HL-60 (cell line): ENCODE measurements at regions not wholly inside any gene's neighbourhood (a gene's known extent, or its start where the extent isn't known, plus 50 kb on each side); places are given as distances from the start of the nearest gene placed in this dataset.

Experiments
- GABPA ChIP-seq: IDR thresholded peaks from 2 replicates; pipeline ENCODE4 v1.6.1; 2012; ENCODE audit warnings: low read depth
- POLR2AphosphoS5 ChIP-seq: IDR thresholded peaks from 2 replicates; pipeline ENCODE4 v1.6.1; 2012; ENCODE audit warnings: low read depth

DNA sequence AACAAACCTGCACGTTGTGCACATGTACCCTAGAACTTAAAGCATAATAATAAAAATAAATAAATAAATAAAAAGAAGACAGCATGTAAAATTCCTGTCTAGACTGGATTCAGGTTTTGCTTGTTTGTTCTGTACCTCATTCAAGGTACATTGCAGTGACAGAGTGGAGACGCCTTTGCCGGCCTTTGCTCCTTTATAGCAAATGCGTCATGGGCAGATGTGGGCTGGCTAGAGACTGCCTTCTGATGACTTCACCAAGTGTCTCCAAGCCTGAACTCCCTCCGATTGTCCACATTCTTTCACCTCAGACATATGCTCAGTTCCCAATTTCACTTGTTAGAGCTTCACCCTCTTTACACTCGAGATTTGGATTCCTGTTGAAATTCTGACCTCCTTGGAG lies 147.8 kb upstream of the ARHGAP20 start:
- TF ChIP-seq POLR2AphosphoS5 (no peak), GABPA (no peak)
